Medulla oblongata (tissue), 1 donor: ENCODE measurements at regions not wholly inside any gene's neighbourhood (a gene's known extent, or its start where the extent isn't known, plus 50 kb on each side); places are given as distances from the start of the nearest gene placed in this dataset.
"Not testable (repeated sequence)": the region's sequence is repeated elsewhere in the genome, so short reads cannot be mapped to it uniquely, and the experiment has no call there.

Source experiments
- DNase-seq: peaks from one replicate; pipeline ENCODE4 v3.0.0-alpha.2; 2015; ENCODE audit errors: extremely low spot score

DNA sequence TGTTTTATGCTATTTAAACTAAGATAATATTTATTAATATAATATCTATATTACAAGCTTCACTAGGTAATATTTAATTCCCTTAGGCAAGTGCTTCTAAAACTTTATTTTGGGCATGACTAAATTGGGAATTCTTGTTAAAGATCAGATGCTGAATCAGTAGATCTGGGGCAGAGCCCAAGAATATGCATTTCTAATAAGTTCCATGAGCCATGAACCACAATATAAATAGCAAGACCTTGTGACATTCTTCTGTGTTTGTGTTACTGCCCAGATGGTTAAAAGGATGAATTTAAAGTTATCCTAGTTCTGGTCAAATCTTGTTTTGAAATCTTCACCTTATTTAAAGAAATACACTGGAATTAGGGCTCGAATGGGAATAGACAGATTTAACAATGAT, 258.4 kb upstream of the CACNA2D1 start:
- DNase-seq = no peak

DNA sequence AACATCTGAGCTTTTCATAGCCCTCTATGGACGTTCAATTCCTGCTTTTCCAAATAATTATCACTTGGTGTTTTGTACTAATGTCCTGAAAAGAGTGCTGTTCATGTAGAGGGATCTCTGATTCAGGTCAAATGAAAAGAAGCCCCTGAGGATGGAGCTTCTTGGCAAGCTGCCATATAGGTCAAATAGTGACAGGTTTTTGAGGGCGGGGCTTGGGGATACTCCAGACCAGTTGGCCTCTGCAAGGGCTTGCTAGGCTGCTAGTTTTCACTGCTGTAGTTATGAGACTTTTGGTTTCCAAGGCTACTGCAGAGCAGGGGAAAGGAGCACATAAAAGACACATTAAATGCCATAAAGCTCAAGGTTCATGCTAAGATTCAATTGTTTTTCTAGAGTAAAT, 257.2 kb upstream of the CACNA2D1 start:
- DNase-seq = no peak

DNA sequence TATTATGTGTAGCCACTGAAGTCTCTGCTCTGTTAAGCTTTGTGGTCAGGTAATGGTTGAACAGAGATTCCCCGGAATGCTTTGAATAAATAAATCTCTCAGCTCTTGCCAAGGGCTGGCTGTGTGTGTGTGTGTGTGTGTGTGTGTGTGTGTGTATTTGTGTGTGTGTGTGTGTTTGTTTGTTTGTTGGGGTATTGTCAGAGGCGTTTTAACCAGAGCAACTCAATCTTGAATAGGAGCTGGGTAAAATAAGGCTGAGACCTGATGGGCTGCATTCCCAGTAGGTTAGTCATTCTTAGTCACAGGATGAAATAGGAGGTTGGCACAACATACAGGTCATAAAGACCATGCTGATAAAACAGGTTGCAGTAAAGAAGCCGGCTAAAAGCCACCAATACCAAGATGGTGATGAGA, 256.2 kb upstream of the CACNA2D1 start:
- no peak for DNase-seq

DNA sequence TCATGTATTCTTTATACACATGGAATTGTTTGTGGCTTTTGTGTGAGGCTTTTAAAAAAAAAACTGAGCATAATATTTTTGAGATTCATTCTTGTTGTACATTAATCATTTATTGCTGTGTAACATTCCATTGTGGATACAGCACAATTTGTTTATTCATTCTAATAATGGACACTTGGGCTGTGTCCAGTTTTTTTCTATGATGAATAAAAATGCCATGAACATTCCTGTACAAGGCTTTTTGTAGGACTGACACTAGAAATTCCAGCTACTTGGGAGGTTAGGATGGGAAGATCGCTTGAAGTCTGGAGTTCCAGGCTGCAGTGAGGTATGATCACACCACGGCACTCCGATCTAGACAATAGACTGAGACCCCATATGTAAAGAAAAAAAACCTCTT, 254.3 kb upstream of the CACNA2D1 start:
- DNase-seq = no peak

DNA sequence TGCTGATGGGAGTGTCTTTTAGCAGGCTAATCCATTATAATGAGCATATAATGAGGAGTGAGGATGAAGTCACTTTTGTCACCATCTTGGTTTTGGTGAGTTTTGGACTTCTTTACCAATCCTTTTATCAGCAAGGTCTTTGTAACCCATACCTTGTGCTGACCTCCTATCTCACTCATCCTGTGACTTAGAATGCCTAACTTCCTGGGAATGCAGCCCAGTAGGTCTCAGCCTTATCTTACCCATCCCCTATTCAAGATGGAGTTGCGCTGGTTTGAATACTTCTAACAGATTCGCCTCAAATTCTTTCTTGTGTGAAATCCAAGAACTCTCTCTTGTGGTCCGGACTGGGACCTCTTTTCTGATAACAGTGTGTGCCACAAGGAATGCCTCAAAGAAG, 253.1 kb upstream of the CACNA2D1 start:
- DNase-seq = no peak

DNA sequence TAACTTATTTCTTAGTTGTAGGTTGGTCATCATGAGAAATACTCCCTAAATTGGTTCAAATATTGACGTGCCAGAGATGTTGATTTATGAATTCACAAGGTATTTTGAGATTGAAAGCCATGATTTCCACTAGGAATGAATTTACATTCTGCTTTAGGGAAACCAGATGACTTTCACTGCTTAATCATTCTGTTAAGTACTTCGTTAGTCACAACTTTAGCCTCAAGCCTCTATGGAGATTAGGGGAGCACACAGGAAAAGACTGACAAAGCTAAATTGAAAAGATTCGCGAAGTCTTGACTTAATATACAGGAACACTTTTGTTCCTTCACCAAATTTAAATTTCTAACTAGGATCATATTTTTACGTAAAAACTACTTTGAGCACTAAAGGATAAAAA, 250.4 kb upstream of the CACNA2D1 start:
- DNase-seq = no peak

DNA sequence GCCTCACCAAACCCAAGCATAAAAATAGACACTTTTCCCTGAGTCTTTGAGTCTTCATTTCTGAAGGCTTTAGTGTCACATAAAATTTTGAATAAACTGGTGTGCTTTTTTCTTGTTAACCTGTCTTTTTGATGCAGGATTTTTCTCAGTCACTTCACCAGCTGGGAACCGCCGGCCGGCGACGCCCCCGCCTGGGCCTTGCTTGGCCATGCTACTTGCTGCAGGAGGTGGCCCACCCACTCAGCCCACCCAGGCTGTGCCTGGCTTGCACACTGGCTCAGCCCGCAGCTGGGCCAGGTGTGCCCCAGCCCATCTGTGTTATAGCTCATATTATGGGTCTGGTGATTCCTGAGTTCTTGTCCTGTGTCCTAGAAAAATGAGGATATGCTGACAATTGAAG, 247.4 kb upstream of the CACNA2D1 start:
- no peak for DNase-seq

DNA sequence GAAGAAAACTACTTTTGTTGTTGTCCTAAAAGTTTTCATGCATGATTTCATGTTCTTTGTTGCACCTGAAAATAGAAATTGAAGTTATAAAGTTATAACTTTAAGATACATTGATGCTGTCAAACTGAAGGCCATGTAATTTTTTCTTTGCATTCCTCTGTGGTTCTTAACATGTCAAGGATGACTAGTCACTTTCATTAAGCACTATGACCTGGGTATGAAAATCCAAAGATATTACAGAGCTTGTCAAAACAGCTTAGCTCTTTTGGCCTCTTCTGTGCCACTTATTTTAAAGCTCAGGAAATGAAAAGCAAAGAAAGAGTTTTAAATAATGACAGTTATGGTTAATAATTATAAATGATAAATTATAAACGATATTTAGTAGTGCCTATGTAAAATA, 241.6 kb upstream of the CACNA2D1 start:
- no peak for DNase-seq

DNA sequence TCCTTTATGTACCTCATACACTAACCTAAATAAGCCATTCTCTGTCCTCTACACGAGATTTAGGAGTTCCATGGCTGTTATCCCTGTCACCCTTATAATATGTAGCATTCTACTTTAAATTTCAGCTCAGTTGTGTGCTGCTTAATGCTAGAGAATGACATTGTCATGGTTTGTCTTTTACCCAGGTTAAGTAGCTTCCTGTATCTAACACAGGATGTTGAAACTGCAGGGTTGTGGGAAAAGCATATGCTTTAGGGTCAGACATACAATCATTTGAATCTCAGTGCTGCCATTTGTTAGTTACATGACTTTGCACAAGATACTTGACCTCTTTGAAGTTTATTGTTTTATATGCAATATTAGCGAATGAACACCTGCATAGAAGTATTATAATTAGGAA, 235.1 kb upstream of the CACNA2D1 start:
- DNase-seq = no peak

DNA sequence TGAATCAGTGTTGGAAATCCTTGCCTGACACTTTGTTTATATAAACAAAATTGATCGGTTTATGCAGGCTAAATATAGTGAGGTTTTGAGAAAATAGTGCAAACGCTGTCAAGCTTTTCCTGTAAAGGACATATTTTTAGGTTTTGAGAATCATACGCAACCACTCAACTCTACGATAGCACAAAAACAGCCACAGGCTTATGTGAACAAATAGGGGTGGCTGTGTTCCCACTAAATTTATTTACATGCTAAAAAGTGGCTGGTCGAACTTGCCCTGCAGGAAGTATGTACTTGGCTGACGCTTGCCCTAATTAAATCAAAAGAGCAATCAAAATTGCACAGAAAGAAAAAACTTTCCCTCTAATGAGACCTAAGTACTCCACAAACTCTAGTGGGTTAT, 234.7 kb upstream of the CACNA2D1 start:
- DNase-seq = no peak

DNA sequence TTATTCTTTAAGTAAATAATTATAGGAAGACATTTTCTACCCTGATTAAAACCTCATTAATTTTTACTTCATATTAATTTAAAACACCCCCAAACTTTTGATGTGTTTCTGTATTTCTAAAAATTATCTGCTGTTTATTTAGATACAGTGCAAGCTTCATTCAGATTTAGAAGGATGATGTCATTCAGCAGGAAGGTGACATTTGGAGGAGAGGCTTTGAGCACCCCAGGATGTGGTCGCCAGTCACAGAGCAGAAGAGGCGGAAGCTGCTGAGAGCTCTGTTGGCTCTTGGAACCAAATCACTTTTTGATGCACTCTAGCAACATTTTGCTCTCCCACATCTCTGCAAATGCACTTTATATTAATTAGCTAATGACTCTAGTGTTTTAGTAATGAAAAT, 233.9 kb upstream of the CACNA2D1 start:
- DNase-seq = no peak

DNA sequence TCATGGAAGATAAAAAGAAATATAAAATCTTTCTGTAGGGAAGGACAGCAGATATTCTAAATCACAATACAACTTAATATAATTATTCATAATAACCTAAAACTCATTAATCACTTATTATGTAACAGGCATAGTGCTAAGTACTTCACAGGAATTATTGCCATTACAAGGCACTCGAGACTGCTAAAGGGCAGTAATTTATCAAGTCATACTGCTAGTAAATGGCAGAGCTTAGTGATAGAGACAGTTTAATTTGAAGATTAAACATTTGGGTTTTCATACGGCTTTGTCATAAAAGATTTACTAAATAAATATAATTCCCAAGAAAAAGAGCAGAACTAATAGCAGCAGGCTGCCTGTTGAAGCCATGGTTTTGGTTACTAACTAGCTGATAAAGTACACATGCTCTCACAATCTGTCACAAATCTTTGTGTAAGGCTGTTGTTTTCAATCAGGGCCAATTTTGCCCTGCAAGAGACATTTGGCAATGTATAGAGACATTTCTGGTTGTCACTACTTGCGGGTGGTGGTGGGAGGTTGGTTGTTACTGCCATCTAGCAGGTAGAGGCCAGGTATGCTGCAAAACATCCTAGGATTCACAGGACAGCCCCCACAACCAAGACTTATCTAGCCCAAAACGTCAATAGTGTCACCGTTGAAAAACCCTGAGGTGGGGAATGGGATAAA, 233.3 kb upstream of the CACNA2D1 start:
- no peak for DNase-seq

DNA sequence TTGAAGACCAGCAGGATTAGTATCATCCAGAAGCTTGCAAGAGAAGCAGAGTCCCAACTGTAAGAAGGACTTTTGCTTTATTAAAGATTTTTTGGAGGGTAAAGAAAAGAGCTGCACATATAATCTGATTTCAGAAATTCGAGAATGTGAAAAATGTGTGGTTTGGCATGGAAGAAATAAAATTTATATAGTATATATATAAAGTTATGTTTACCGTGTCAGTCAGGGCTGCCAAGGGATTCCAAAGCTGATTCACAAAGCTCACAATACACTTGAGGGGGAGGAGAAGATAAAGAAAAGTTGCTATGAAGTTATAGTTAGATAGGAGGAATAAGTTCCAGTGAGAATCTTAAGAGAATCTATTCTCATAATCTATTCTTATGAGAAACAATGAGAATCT, 231.8 kb upstream of the CACNA2D1 start:
- DNase-seq = no peak

DNA sequence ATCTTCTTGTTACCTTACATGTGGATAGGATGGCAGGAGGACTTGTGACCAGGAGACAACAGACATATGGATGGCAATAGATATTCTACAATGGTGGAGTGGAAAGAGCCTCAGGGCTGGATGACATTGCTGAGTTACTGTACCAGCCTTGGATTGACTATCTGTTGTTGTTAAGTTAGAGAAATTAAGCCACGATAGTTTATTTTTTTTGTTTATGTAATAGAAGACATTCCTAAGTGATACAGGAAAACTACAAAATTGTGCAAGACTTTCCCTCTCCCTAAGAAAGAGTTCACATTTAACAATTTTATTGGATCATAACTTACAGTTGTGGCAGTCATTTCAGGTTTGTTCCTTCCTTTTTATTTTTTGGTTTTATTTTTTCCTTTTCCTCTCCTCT, 230.7 kb upstream of the CACNA2D1 start:
- DNase-seq = no peak

DNA sequence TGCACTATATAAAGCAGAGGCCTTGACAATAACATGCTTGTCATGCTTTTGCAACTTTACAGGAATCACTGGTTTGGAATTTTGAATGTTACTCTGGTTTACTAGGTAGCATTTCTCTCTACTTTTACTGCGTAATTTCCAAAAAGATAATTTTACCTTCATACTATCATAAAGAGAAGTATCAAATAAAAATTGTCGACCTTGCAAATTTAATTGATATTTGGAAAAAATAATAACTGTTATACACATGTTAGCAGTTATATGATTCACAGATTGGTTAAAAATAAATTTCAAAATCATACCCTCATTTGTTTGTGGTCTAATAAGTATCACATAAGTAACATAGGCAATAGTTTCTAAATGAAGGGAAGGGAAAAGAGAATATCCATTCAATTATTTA, 228.5 kb upstream of the CACNA2D1 start:
- no peak for DNase-seq

DNA sequence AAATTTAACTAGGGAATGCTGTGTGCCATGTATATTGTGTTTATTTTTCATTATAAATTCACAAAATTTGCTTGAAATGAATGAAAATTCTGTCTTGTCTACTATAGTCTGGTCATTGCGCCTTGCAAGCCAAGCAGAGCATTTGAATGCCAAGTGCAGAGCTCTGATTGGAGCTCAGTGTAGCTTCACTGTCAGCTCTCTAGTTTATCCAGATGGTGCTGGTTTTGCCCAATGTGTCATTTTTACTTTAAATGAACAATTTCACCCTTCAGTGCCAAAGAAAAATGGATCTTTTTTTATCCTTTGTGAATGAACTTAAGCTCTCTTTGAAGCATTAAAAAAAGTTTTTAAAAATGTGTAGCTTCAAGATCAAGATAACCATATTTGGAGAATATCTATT, 225.6 kb upstream of the CACNA2D1 start:
- no peak for DNase-seq

DNA sequence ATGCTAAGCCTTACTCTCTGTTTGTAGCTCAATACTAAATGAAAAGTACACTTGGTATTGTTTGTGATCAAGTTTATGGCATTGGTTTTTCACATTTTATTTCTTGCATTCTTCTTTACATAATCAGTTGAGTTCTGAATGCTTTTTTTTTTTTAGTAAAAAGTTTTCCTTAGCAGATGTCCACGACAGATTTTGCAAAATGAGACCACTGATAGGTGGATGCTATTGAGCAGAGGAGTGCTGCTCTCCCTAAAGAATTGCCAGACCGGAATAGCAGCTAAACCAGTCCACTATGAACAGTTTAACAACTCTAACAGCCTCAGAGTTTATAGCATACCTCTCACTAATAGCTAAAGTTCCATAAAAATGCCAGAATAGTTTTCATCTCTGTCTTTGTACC, 225.1 kb upstream of the CACNA2D1 start:
- no peak for DNase-seq

DNA sequence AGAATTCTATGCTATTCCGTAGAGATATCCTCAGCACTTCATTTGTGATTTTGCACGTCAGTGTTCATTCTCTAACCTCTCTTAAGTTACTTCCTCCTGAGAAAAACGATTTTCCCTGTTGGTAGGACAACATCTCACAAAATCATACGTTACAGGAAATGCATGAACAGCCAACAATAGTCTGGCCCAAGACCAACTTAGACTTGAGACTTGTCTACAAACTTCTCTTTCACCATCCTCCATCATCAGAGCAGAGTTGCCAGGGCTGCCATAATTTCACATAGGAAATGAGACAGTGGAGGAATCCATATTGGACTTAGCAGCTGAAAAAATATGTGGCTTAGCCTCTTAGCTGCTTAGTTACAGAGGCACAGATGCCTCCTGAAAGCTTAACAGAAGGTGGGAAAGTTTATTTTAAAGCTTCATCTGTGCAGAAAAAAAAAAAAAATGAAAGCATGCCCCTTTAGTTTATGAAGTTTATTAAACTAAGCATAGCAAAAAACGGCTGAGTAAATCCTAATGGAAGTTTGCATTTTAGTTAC, 222.5 kb upstream of the CACNA2D1 start:
- DNase-seq = no peak

DNA sequence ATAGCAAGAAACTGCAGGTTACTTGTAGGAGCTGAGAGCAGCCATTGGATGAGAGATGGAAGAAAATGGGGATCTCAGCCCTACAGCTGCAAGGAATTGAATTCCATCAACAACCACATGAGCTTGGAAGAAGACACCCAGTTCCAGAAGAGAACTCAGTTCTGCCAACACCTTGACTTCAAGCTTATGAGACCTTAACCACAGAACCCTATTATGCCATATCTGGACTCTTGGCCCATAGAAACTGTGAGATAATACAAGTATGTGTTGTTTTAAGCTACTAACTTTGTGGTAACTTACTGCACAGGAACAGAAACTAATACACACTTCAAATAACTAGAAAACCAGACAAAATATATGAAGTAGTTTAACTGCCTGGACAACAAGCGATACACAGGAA, 212.4 kb upstream of the CACNA2D1 start:
- no peak for DNase-seq

DNA sequence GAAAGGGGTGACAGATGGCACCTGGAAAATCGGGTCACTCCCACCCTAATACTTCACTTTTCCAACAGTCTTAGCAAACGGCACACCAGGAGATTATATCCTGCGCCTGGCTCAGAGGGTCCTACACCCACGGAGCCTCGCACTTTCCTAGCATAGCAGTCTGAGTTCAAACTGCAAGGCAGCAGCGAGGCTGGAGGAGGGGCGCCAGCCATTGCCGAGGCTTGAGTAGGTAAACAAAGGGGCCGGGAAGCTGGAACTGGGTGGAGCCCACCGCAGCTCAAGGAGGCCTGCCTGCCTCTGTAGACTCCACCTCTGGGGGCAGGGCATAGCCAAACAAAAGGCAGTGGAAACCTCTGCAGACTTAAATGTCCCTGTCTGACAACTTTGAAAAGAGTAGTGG, 206.5 kb upstream of the CACNA2D1 start:
- not testable (repeated sequence) for DNase-seq

DNA sequence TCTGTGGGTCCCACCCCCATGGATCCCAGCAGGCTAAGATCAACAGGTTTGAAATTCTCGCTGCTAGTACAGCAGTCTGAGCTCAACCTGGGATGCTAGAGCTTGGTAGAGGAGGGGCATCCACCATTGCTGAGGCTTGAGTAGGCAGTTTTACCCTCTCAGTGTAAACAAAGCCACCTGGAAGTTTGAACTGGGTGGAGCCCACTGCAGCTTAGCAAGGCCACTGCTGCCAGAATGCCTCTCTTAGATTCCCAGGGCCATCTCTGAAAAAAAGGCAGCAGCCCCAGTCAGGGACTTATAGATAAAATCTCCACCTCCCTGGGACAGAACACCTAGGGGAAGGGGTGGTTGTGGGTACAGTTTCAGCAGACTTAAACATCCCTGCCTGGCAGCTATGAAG, 190.0 kb upstream of the CACNA2D1 start:
- DNase-seq = no peak

DNA sequence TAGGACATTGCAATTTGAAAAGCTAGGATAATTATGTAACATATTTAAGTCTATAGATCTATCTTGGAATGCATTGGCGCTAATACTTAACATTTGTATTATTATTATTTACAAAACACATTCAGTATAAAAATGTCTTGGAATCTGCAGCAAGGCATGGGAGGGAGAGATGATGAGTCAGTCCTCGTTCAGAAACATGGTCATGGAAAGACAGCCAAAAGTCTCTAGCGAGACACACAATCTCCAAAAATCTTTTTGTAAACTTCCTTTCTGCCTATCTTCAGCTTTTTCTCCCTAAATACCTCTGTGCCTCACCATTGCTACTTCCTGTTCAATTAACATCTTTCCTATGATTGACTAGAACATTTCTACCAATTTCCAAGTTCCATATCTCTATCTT, 188.4 kb upstream of the CACNA2D1 start:
- DNase-seq = no peak

DNA sequence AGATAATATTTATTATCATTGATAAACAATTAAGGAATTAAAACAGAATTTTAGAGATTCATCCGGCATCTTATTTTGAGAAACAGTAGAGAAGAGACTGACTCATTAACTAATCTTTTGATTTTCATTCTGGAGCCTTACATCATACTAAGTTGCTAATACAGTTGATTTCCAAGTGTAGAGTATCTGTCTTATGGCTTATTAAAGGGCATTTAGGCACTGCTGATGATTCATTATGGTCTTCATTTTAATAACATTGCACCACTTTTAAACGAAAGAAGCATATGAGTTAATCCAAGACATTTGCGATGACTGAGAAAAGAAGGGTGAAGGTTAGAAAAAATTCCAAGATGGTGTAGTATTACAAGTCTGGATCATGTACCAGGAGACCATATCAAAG, 186.0 kb upstream of the CACNA2D1 start:
- DNase-seq = no peak

DNA sequence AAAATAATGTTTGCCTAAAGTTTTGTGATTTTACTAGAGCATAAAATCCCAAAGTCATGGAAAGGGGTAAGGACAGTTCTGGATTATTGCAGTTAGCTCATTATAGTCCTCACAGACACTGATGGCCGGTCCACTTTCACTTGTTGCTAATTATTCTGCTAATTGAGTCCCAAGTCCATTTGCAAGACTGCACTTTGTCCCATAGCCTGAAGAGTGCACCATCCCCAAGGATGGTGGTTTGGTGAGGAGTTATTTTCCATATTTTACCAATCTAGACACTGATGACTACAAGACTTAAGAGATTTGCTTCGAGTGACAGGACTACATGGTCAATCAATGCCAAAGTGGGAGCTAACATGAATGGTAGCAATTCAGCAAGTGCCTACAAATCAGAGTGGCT, 181.8 kb upstream of the CACNA2D1 start:
- no peak for DNase-seq
